ENCODE measurements at regions not wholly inside any gene's neighbourhood (a gene's known extent, or its start where the extent isn't known, plus 50 kb on each side); places are given as distances from the start of the nearest gene placed in this dataset.

DNA sequence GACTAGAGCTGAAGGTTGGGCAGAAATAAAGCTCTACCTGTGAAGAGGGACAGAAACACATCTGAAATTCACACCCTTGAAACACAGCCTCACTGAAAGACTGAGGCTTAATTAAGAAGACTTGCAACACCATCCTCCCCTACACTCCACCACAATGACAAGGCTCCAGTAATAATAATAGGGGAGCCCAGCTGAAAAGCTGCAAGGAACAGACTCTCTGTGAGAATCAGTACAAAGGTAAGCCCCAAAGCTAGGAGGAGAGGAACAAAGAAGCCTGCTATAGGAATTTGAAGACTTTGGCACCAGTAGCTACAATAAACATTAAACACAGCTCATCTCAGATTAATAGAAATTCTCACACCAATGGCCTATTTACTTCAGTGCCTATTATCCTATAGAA is 176.9 kb downstream of the FAT3 start:
- no peaks in the 10 kb centered on the region for H3K27me3 ChIP-seq (ENCODE audit: insufficient read depth, low read depth, low read length)
- no peak overlapping the region for H2AFZ ChIP-seq (ENCODE audit: low read depth, low read length)
- no peak overlapping the region for H3K27ac ChIP-seq (ENCODE audit: low read length)
- H3K4me2 ChIP-seq (ENCODE audit: low read length): no peak overlapping the region
- TF ChIP-seq MXI1 (conservative IDR thresholded peaks at IDR 0.05; ENCODE audit: poor library complexity, severe bottlenecking) (no peak), SMC3 (conservative IDR thresholded peaks at IDR 0.05; ENCODE audit: poor library complexity) (no peak), CTCF (IDR thresholded peaks at IDR 0.05; ENCODE audit: poor library complexity, severe bottlenecking) (no peak), EZH2 (IDR thresholded peaks at IDR 0.05; ENCODE audit: borderline replicate concordance, insufficient read depth, low read length, poor library complexity, severe bottlenecking) (no peak), REST (IDR thresholded peaks at IDR 0.05; ENCODE audit: borderline replicate concordance) (no peak), RAD21 (conservative IDR thresholded peaks at IDR 0.05) (no peak), POLR2AphosphoS5 (IDR thresholded peaks at IDR 0.05) (no peak), TAF1 (IDR thresholded peaks at IDR 0.05; ENCODE audit: low read depth) (no peak), EP300 (conservative IDR thresholded peaks at IDR 0.05; ENCODE audit: poor library complexity, severe bottlenecking) (no peak)
- H3K36me3 ChIP-seq (ENCODE audit: insufficient read depth, low read length): no peaks in the 10 kb centered on the region
- no peaks in the 10 kb centered on the region for H3K79me2 ChIP-seq (replicated peaks; ENCODE audit: insufficient read depth, low read length)
- H3F3A ChIP-seq (ENCODE audit: insufficient read depth, low read length, poor library complexity, severe bottlenecking): no peaks in the 10 kb centered on the region
- no peaks in the 10 kb centered on the region for H3K9me3 ChIP-seq (ENCODE audit: low read length)
- no peaks in the 10 kb centered on the region for H3K9me2 ChIP-seq (ENCODE audit: insufficient read depth, low read length)
- no peak overlapping the region for H3K9ac ChIP-seq (ENCODE audit: low read length)
- no peak overlapping the region for H3K4me3 ChIP-seq (ENCODE audit: low read length)
- H4K20me1 ChIP-seq (ENCODE audit: insufficient read depth): no peaks in the 10 kb centered on the region

DNA sequence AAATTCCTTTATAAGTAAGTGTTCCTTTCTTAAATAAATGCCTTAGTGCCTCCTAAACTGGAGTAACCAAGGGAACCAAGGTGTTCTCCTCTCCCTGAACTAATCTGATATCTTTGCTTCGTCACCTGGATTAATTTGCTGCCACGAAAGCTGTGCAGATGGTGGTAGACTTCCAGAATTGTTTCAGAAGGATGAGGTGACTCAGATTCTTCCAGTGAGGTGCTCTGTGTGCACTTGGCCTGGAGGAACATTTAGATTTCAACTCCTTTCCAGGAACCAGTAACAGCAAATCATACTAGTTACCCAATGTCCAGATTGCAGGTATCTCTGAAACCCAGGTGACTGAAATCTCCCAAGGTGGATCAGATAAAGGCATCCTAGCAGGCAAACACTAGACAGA is 181.9 kb downstream of the FAT3 start:
- Histone ChIP-seq H3K9ac (ENCODE audit: low read length) (no peak overlapping the region), H3K27ac (ENCODE audit: low read length) (no peak overlapping the region), H3K9me2 (ENCODE audit: insufficient read depth, low read length) (no peaks in the 10 kb centered on the region), H3F3A (ENCODE audit: insufficient read depth, low read length, poor library complexity, severe bottlenecking) (no peaks in the 10 kb centered on the region), H3K4me3 (ENCODE audit: low read length) (no peak overlapping the region), H4K20me1 (ENCODE audit: insufficient read depth) (no peaks in the 10 kb centered on the region), H3K36me3 (ENCODE audit: insufficient read depth, low read length) (no peaks in the 10 kb centered on the region), H2AFZ (ENCODE audit: low read depth, low read length) (no peak overlapping the region), H3K9me3 (ENCODE audit: low read length) (no peaks in the 10 kb centered on the region), H3K79me2 (replicated peaks; ENCODE audit: insufficient read depth, low read length) (peaks cover 14% of the 10 kb centered on the region), H3K27me3 (ENCODE audit: insufficient read depth, low read depth, low read length) (no peaks in the 10 kb centered on the region), H3K4me2 (ENCODE audit: low read length) (no peak overlapping the region)
- TF ChIP-seq EZH2 (IDR thresholded peaks at IDR 0.05; ENCODE audit: borderline replicate concordance, insufficient read depth, low read length, poor library complexity, severe bottlenecking) (no peak), REST (IDR thresholded peaks at IDR 0.05; ENCODE audit: borderline replicate concordance) (no peak), EP300 (conservative IDR thresholded peaks at IDR 0.05; ENCODE audit: poor library complexity, severe bottlenecking) (no peak), CTCF (IDR thresholded peaks at IDR 0.05; ENCODE audit: poor library complexity, severe bottlenecking) (no peak), POLR2AphosphoS5 (IDR thresholded peaks at IDR 0.05) (no peak), TAF1 (IDR thresholded peaks at IDR 0.05; ENCODE audit: low read depth) (no peak), SMC3 (conservative IDR thresholded peaks at IDR 0.05; ENCODE audit: poor library complexity) (no peak), MXI1 (conservative IDR thresholded peaks at IDR 0.05; ENCODE audit: poor library complexity, severe bottlenecking) (no peak), RAD21 (conservative IDR thresholded peaks at IDR 0.05) (no peak)

Data from neural cell (in vitro differentiated cells).